HG03039 (cell line): ENCODE measurements at regions not wholly inside any gene's neighbourhood (a gene's known extent, or its start where the extent isn't known, plus 50 kb on each side); places are given as distances from the start of the nearest gene placed in this dataset.
"Not testable (repeated sequence)": the region's sequence is repeated elsewhere in the genome, so short reads cannot be mapped to it uniquely, and the experiment has no call there.

Experiments used
- ATAC-seq: cut with Tn5 transposase; IDR thresholded peaks from one replicate; pipeline ENCODE4 v1.9.1; 2021; ENCODE audit warnings: mild to moderate bottlenecking, moderate library complexity; ENCODE audit not compliant: unreplicated experiment

- ATAC-seq, result not testable (repeated sequence)
Measured at GRCh38 chr16:18263046-18263445, 73.5 kb downstream of the NPIPA8 start.

GRCh38 chr16:18261848-18262247 lies 74.7 kb downstream of the NPIPA8 start:
- not testable (repeated sequence) for ATAC-seq

GRCh38 chr16:18259496-18260176 lies 76.9 kb downstream of the NPIPA8 start:
- ATAC-seq, result not testable (repeated sequence)

- ATAC-seq, result not testable (repeated sequence)
Measured at GRCh38 chr16:18252943-18253342, 83.6 kb downstream of the NPIPA8 start.

GRCh38 chr16:18230505-18230904 lies 106.0 kb downstream of the NPIPA8 start:
- ATAC-seq, result not testable (repeated sequence)

- ATAC-seq, result not testable (repeated sequence)
Measured at GRCh38 chr16:18222054-18223009, 114.2 kb downstream of the NPIPA8 start.

GRCh38 chr16:18217741-18218140 lies 118.8 kb downstream of the NPIPA8 start:
- ATAC-seq, result not testable (repeated sequence)

GRCh38 chr16:18216814-18217213 lies 119.7 kb downstream of the NPIPA8 start:
- not testable (repeated sequence) for ATAC-seq

- not testable (repeated sequence) for ATAC-seq
Measured at GRCh38 chr16:18213810-18214209, 122.7 kb downstream of the NPIPA8 start.

GRCh38 chr16:18211505-18211904 lies 125.0 kb downstream of the NPIPA8 start:
- not testable (repeated sequence) for ATAC-seq

- ATAC-seq, result not testable (repeated sequence)
Measured at GRCh38 chr16:18204786-18205185, 131.8 kb downstream of the NPIPA8 start.

GRCh38 chr16:18204309-18204708 lies 132.2 kb downstream of the NPIPA8 start:
- not testable (repeated sequence) for ATAC-seq

GRCh38 chr16:18201511-18201910 lies 135.0 kb downstream of the NPIPA8 start:
- not testable (repeated sequence) for ATAC-seq

- ATAC-seq, result not testable (repeated sequence)
Measured at GRCh38 chr16:18192389-18192788, 144.1 kb downstream of the NPIPA8 start.

GRCh38 chr16:18190179-18190578 lies 146.4 kb downstream of the NPIPA8 start:
- not testable (repeated sequence) for ATAC-seq

- not testable (repeated sequence) for ATAC-seq
Measured at GRCh38 chr16:18184755-18185154, 151.8 kb downstream of the NPIPA8 start.

- ATAC-seq, result not testable (repeated sequence)
Measured at GRCh38 chr16:18181028-18181427, 155.5 kb downstream of the NPIPA8 start.

GRCh38 chr16:18173945-18174497 lies 162.5 kb downstream of the NPIPA8 start:
- ATAC-seq, result not testable (repeated sequence)

- not testable (repeated sequence) for ATAC-seq
Measured at GRCh38 chr16:18162293-18162692, 174.2 kb downstream of the NPIPA8 start.

- not testable (repeated sequence) for ATAC-seq
Measured at GRCh38 chr16:18161224-18161623, 175.3 kb downstream of the NPIPA8 start.

GRCh38 chr16:18159185-18159584 lies 177.4 kb downstream of the NPIPA8 start:
- not testable (repeated sequence) for ATAC-seq
